Transverse colon (tissue), 4 donors: ENCODE measurements at regions not wholly inside any gene's neighbourhood (a gene's known extent, or its start where the extent isn't known, plus 50 kb on each side); places are given as distances from the start of the nearest gene placed in this dataset.

Source experiments
- DNase-seq: peaks from one replicate; pipeline ENCODE4 v3.0.0-alpha.2; 2019
- H3K27ac ChIP-seq, 4 donors: fragments of 200-600 bp; sonication (generic); 2 replicates each; pipeline ENCODE4 v1.5.1; 2016 to 2018; ENCODE audit warnings: inconsistent platforms in 4 of 4
- H3K27me3 ChIP-seq: fragments of 200-600 bp; sonication (generic); 2 replicates; pipeline ENCODE4 v1.5.1; 2017; ENCODE audit warnings: inconsistent platforms
- H3K36me3 ChIP-seq, 4 donors: fragments of 200-600 bp; sonication (generic); 2 replicates each; pipeline ENCODE4 v1.5.1; 2017 to 2019; ENCODE audit warnings: inconsistent platforms in 4 of 4
- H3K4me1 ChIP-seq, 4 donors: fragments of 200-600 bp; sonication (generic); 2 replicates each; pipeline ENCODE4 v1.5.1; 2017 to 2020; ENCODE audit warnings: inconsistent platforms in 4 of 4
- H3K4me3 ChIP-seq, 4 donors: fragments of 200-600 bp; sonication (generic); 1 replicate in 1 of 4; 2 replicates in 3 of 4; pipeline versions ENCODE4 v1.5.1 to v1.6.1; 2017 to 2019; ENCODE audit warnings: inconsistent platforms in 4 of 4
- H3K9me3 ChIP-seq, 2 donors: fragments of 200-600 bp; sonication (generic); 2 replicates each; pipeline ENCODE4 v1.5.1; 2017 to 2019; ENCODE audit warnings: inconsistent platforms in 2 of 2
- CTCF ChIP-seq, 5 experiments: fragments of 200-600 bp in 3 of 5; fragments of 450-650 bp in 2 of 5; sonication (generic) in 3 of 5; IDR thresholded peaks; 1 replicate in 2 of 5; 2 replicates in 3 of 5; pipeline ENCODE4 v1.5.1; 2016 to 2017; ENCODE audit warnings: antibody characterized with exemption in 5 of 5, inconsistent platforms in 3 of 5, mild to moderate bottlenecking in 2 of 5, moderate library complexity in 1 of 5
- EP300 ChIP-seq: sonication (generic); formaldehyde crosslinking; IDR thresholded peaks from one replicate; pipeline ENCODE4 v1.6.1; 2017; ENCODE audit warnings: antibody characterized with exemption, low read depth
- POLR2A ChIP-seq: fragments of 450-650 bp; IDR thresholded peaks from one replicate; pipeline ENCODE4 v1.6.1; 2016; ENCODE audit warnings: antibody characterized with exemption, mild to moderate bottlenecking, moderate library complexity
- POLR2AphosphoS5 ChIP-seq, 3 donors: sonication (generic); formaldehyde crosslinking; IDR thresholded peaks; one replicate each; pipeline ENCODE4 v1.6.1; 2016; ENCODE audit warnings: antibody characterized with exemption in 3 of 3
- WGBS, 2 donors: methylation state at CpG; one replicate each; pipeline ENCODE4 v1.1.5; 2018; ENCODE audit warnings: low coverage in 1 of 2; 5-methylcytosine and 5-hydroxymethylcytosine counted together
- in situ Hi-C, 4 donors: fragments of 200-750 bp; cut with MboI; loops; one replicate each; pipeline versions ENCODE4 v1.15.0 to v1.15.1; 2017; ENCODE audit warnings: low sequenced_read_pairs in 3 of 4, low pct_ligation_motif_present in 1 of 4, low pct_unique_long_range_greater_than_20kb in 1 of 4
- intact Hi-C: fragments of 100-400 bp; cut with DNase I; formaldehyde crosslinking; loops from one replicate; pipeline ENCODE4 v1.15.1; 2023; ENCODE audit warnings: low total_unique reads

GRCh38 chr12:114592946-114593345, 91.0 kb downstream of the TBX3 start:
- in situ Hi-C loops, result no loop called here
- no peak for DNase-seq
- H3K9me3 ChIP-seq, result no peaks in the 10 kb centered on the region
- H3K4me3 ChIP-seq, result no peak overlapping the region
- H3K27me3 ChIP-seq, result no peaks in the 10 kb centered on the region
- no peaks in the 10 kb centered on the region for H3K36me3 ChIP-seq
- TF ChIP-seq POLR2A (no peak), POLR2AphosphoS5 (IDR thresholded peaks at IDR 0.05) (no peak), CTCF (IDR thresholded peaks at IDR 0.05) (no peak), EP300 (no peak)
- H3K4me1 ChIP-seq, result no peaks in the 10 kb centered on the region
- H3K27ac ChIP-seq, result no peak overlapping the region
- intact Hi-C loops, result no loop called here

DNA sequence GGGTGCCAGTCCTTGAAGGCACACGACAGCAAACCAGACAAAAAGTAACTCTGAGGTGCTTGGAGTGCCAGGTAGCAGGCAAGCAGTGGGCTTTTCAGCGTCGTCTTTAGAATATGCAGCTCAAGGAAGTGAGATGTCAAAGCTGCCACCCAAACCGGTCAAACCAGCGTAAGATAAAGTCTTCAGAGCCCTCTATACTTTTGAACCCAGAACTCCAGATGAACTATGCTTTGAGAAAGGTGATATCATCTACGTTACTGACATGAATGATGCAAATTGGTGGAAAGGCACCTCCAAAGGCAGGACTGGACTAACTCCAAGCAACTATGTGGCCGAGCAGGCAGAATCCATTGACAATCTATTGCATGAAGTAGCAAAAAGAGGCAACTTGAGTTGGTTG, 95.9 kb downstream of the TBX3 start:
- Histone ChIP-seq H3K9me3 (no peaks in the 10 kb centered on the region), H3K27ac (no peak overlapping the region), H3K36me3 (no peaks in the 10 kb centered on the region), H3K4me3 (no peak overlapping the region), H3K4me1 (no peaks in the 10 kb centered on the region), H3K27me3 (no peaks in the 10 kb centered on the region)
- intact Hi-C loops (no loop called here), in situ Hi-C loops (no loop called here)
- DNase-seq, result no peak
- TF ChIP-seq POLR2A (no peak), EP300 (no peak), CTCF (IDR thresholded peaks at IDR 0.05) (no peak), POLR2AphosphoS5 (IDR thresholded peaks at IDR 0.05) (no peak)
- 70 to 83% methylated on average over 1 to 7 of the region's 7 CpGs for WGBS, 2 donors

GRCh38 chr12:114580306-114580705, 103.7 kb downstream of the TBX3 start:
- no peak overlapping the region for H3K4me3 ChIP-seq
- in situ Hi-C loops (no loop called here), intact Hi-C loops (no loop called here)
- no peaks in the 10 kb centered on the region for H3K9me3 ChIP-seq
- TF ChIP-seq POLR2AphosphoS5 (IDR thresholded peaks at IDR 0.05) (no peak), CTCF (IDR thresholded peaks at IDR 0.05) (no peak), EP300 (no peak), POLR2A (no peak)
- H3K27me3 ChIP-seq, result peaks cover 9% of the 10 kb centered on the region
- no peak overlapping the region for H3K27ac ChIP-seq
- no peak for DNase-seq
- WGBS, 2 donors, result 55 to 68% methylated on average over 2 of the region's 2 CpGs
- no peaks in the 10 kb centered on the region for H3K4me1 ChIP-seq
- H3K36me3 ChIP-seq, result no peaks in the 10 kb centered on the region

DNA sequence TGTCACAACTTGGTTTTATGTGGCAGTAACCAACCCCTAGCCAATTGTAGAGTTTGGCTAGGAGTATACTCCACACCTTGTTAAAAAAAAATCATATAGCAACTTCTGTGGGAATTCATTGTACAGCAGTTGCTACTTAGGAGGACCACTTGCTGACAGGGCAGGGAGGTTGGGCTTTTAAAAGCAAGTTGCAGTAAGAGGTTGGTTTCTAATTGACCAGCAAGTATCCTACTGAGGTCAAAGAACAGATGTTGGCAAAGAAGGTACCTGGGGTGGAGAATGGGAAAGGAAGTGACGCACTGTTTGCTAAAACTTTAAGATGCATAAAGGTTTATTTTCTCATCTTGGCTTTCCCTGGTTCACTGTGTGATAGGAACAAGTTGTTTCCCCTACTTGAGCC, 104.6 kb downstream of the TBX3 start:
- TF ChIP-seq EP300 (no peak), CTCF (IDR thresholded peaks at IDR 0.05) (no peak), POLR2AphosphoS5 (IDR thresholded peaks at IDR 0.05) (no peak), POLR2A (no peak)
- DNase-seq, result no peak
- WGBS, 2 donors, result 43 to 65% methylated on average over 1 of the region's 1 CpG
- in situ Hi-C loops (no loop called here), intact Hi-C loops (no loop called here)
- H3K4me1 ChIP-seq, result no peaks in the 10 kb centered on the region
- no peaks in the 10 kb centered on the region for H3K9me3 ChIP-seq
- H3K27me3 ChIP-seq, result peaks cover 9% of the 10 kb centered on the region
- H3K36me3 ChIP-seq, result no peaks in the 10 kb centered on the region
- no peak overlapping the region for H3K4me3 ChIP-seq
- H3K27ac ChIP-seq, result no peak overlapping the region
